ENCODE measurements at regions not wholly inside any gene's neighbourhood (a gene's known extent, or its start where the extent isn't known, plus 50 kb on each side); places are given as distances from the start of the nearest gene placed in this dataset.
A peak's percentile ranks its signal among the peaks of the same experiment; 100 is the strongest.

DNA sequence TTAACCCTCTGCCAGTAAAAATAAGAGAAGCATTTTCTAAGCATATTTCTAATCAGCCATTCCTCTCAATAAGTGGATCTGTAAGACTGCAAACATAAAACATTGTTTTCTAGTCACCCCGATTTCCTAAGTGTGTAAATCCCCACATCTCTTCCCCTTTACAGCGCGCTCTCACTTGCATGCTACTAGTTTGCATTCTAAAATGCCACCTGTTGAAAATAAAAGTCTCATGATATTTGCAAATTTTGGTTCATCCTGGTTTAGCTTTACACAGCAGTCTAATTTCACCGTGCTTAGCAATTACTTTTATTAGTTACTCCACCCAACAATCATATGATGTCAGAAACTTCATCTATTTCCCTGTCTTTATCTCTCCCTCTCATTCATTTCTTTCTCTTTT lies 1230.7 kb upstream of the ZEB2 start:
- H3K27ac Mint-ChIP-seq = peak overlapping the region; percentile 28
- no peaks in the 10 kb centered on the region for H3K27me3 Mint-ChIP-seq
- H3K4me3 Mint-ChIP-seq = peak overlapping the region; percentile 62
- intact Hi-C loops (cut with micrococcal nuclease) = loop anchor here (5.0 kb wide), 2 partner anchors 338 to 1228 kb away; partner anchors contain the start of gene ZEB2
- CTCF ChIA-PET = interaction anchor here (1.0 kb wide), 1 partner anchor 17 kb away, joined by 3 read pairs; no protein-coding TSS in a partner anchor
- Histone ChIP-seq H3K9me3 (ENCODE audit: control extremely low read depth in 1 of 3, control insufficient read depth in 2 of 3, insufficient read depth in 1 of 3, low read length in 2 of 3) (no peaks in the 10 kb centered on the region), H2AFZ (ENCODE audit: insufficient read depth, low read depth, low read length, poor library complexity, severe bottlenecking) (peak overlapping the region; percentile 3), H3K79me2 (ENCODE audit: control insufficient read depth, insufficient read depth, low read length) (no peaks in the 10 kb centered on the region), H3K4me3 (ENCODE audit: control extremely low read depth in 1 of 5, extremely low read depth in 1 of 5, insufficient read depth in 1 of 5, low read depth in 2 of 5, low read length in 4 of 5) (no peak overlapping the region), H3K36me3 (replicated peaks in 1 of 2; ENCODE audit: control extremely low read depth in 1 of 2, control insufficient read depth in 1 of 2, extremely low read depth in 1 of 2, insufficient read depth in 2 of 2, low read length in 1 of 2) (no peaks in the 10 kb centered on the region), H4K20me1 (ENCODE audit: control insufficient read depth, insufficient read depth, low read length, poor library complexity, severe bottlenecking) (no peaks in the 10 kb centered on the region), H3K27me3 (replicated peaks in 1 of 4; ENCODE audit: control extremely low read depth in 1 of 4, control insufficient read depth in 3 of 4, insufficient read depth in 4 of 4, low read length in 3 of 4) (no peaks in the 10 kb centered on the region), H3K27ac (ENCODE audit: low read length in 2 of 2) (peak overlapping the region; percentile 12 to 51), H3K9ac (ENCODE audit: low read length) (peak overlapping the region; percentile 9), H3K4me1 (ENCODE audit: control insufficient read depth in 2 of 2, insufficient read depth in 2 of 2, low read length in 2 of 2) (peaks cover 39 to 45% of the 10 kb centered on the region in 2 donors), H3K4me2 (replicated peaks; ENCODE audit: low read depth, low read length, poor library complexity, severe bottlenecking) (peak overlapping the region; percentile 52)
- ATAC-seq (ENCODE audit: low read depth) = peak; percentile 14
- H3K9me3 Mint-ChIP-seq (ENCODE audit: insufficient read depth) = no peaks in the 10 kb centered on the region
- 0% methylated on average over 2 of the region's 4 CpGs for WGBS (ENCODE audit: insufficient coverage)
- TF ChIP-seq CTCF (IDR thresholded peaks at IDR 0.05) (no peak), EZH2 (IDR thresholded peaks at IDR 0.05; ENCODE audit: borderline replicate concordance, insufficient read depth, low read depth, low read length, poor library complexity, severe bottlenecking) (no peak)
- POLR2A ChIA-PET = no interaction called here
- H3K4me1 Mint-ChIP-seq = peaks cover 55% of the 10 kb centered on the region
- peak; percentile 54 for DNase-seq

DNA sequence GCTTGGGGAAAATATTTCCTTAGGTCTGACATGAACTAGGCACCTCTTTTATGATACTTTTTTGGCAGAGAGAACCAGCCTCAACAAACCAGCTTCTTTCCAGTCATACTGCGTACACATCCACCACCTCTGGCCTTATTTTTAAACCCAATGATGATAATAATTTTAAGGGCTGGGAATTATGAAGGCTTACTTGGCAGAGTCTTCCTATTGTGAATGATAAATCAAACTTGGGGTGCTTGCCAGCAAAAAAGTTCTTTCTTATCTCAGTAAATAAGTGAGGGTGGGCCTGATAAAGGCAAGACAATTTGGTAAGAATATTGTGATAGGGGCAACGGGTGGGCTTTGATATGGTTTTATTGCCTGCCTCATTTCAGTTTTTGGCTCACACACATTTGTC lies 1230.2 kb upstream of the ZEB2 start:
- Histone ChIP-seq H3K4me1 (ENCODE audit: control insufficient read depth in 2 of 2, insufficient read depth in 2 of 2, low read length in 2 of 2) (peaks cover 40 to 49% of the 10 kb centered on the region in 2 donors), H3K27me3 (replicated peaks in 1 of 4; ENCODE audit: control extremely low read depth in 1 of 4, control insufficient read depth in 3 of 4, insufficient read depth in 4 of 4, low read length in 3 of 4) (no peaks in the 10 kb centered on the region), H3K79me2 (ENCODE audit: control insufficient read depth, insufficient read depth, low read length) (no peaks in the 10 kb centered on the region), H3K9me3 (ENCODE audit: control extremely low read depth in 1 of 3, control insufficient read depth in 2 of 3, insufficient read depth in 1 of 3, low read length in 2 of 3) (no peaks in the 10 kb centered on the region), H4K20me1 (ENCODE audit: control insufficient read depth, insufficient read depth, low read length, poor library complexity, severe bottlenecking) (no peaks in the 10 kb centered on the region), H3K27ac (ENCODE audit: low read length in 2 of 2) (peak overlapping the region; percentile 1 to 6), H3K4me3 (ENCODE audit: control extremely low read depth in 1 of 5, extremely low read depth in 1 of 5, insufficient read depth in 1 of 5, low read depth in 2 of 5, low read length in 4 of 5) (no peak overlapping the region), H3K9ac (ENCODE audit: low read length) (peak overlapping the region; percentile 9), H2AFZ (ENCODE audit: insufficient read depth, low read depth, low read length, poor library complexity, severe bottlenecking) (peak overlapping the region; percentile 3), H3K4me2 (replicated peaks; ENCODE audit: low read depth, low read length, poor library complexity, severe bottlenecking) (peak overlapping the region; percentile 52), H3K36me3 (replicated peaks in 1 of 2; ENCODE audit: control extremely low read depth in 1 of 2, control insufficient read depth in 1 of 2, extremely low read depth in 1 of 2, insufficient read depth in 2 of 2, low read length in 1 of 2) (no peaks in the 10 kb centered on the region)
- ATAC-seq (ENCODE audit: low read depth) (no peak), DNase-seq (no peak)
- ChIA-PET CTCF (interaction anchor here (1.3 kb wide), 1 partner anchor 18 kb away, joined by 3 read pairs; no protein-coding TSS in a partner anchor), POLR2A (no interaction called here)
- no CpG with 5 or more reads among the region's 2 CpGs for WGBS (ENCODE audit: insufficient coverage)
- Mint-ChIP-seq H3K4me1 (peaks cover 58% of the 10 kb centered on the region), H3K27me3 (no peaks in the 10 kb centered on the region), H3K27ac (peak overlapping the region; percentile 47), H3K9me3 (ENCODE audit: insufficient read depth) (no peaks in the 10 kb centered on the region), H3K4me3 (peak overlapping the region; percentile 62)
- TF ChIP-seq CTCF (IDR thresholded peaks at IDR 0.05) = no peak
- no peak for TF ChIP-seq EZH2 (IDR thresholded peaks at IDR 0.05; ENCODE audit: borderline replicate concordance, insufficient read depth, low read depth, low read length, poor library complexity, severe bottlenecking)
- intact Hi-C loops (cut with micrococcal nuclease) = loop anchor here (5.0 kb wide), 2 partner anchors 338 to 1228 kb away; partner anchors contain the start of gene ZEB2
